ENCODE measurements at regions not wholly inside any gene's neighbourhood (a gene's known extent, or its start where the extent isn't known, plus 50 kb on each side); places are given as distances from the start of the nearest gene placed in this dataset.

DNA sequence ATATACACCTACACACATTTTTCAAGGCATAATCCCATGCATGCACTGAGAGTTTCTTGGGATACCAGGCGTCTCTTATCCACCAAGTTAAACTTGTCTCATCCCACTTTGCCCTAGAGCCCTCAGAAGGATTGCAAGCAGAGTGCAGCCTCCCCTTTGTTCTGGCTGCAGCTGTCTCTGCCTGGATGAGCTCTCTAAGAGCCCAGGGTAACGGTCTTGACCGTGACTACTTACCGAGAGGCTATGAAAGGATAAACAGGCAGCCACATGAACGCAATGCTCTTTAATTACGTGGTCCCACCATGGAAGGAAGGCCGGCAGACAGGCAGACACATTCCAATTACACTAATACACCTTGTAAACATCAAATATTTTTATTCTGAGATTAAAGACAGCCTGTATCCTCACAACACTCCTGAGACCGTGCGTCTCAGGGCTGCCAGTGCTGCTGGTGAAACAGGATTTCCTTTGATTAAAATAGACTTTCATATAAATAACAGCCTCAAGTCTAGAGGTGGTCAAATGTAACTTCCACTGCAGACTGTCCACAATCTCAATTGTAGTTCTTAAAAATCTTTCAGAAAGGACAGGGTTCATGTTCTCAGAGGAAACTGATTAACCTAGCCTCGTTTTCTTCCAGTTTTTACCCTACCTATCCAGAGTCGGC is 210.0 kb upstream of the PRDM1 start:
- 47% methylated on average over 5 of the region's 11 CpGs for WGBS (ENCODE audit: insufficient coverage)
- H3K4me3 ChIP-seq (ENCODE audit: control insufficient read depth in 1 of 2, extremely low read depth in 1 of 2, low read length in 1 of 2): no peak overlapping the region
- H3K4me1 ChIP-seq (ENCODE audit: control insufficient read depth in 1 of 2, extremely low read depth in 1 of 2, insufficient read depth in 2 of 2, low read length in 2 of 2): peaks cover 0 to 3% of the 10 kb centered on the region in 2 experiments
- DNase-seq (no peak), ATAC-seq (replicated peaks in 1 of 4) (no peak)
- Mint-ChIP-seq H3K4me3 (no peak overlapping the region), H3K27me3 (peaks cover 27 to 31% of the 10 kb centered on the region in 2 donors), H3K36me3 (no peaks in the 10 kb centered on the region), H3K4me1 (peaks cover 9 to 11% (median 10%) of the 10 kb centered on the region in 3 donors), H3K9me3 (no peaks in the 10 kb centered on the region), H3K27ac (no peak overlapping the region)
- no peaks in the 10 kb centered on the region for H3K9me3 ChIP-seq
- H3K36me3 ChIP-seq (ENCODE audit: control insufficient read depth in 2 of 2, extremely low read depth in 1 of 2, insufficient read depth in 1 of 2, low read length in 1 of 2): no peaks in the 10 kb centered on the region
- no peaks in the 10 kb centered on the region for H3K27me3 ChIP-seq (replicated peaks in 1 of 2; ENCODE audit: control insufficient read depth in 2 of 2, extremely low read depth in 1 of 2, insufficient read depth in 2 of 2, low read length in 1 of 2)
- CTCF ChIA-PET: no interaction called here
- H3K27ac ChIP-seq (ENCODE audit: low read length): no peak overlapping the region
- POLR2A ChIA-PET: no interaction called here

DNA sequence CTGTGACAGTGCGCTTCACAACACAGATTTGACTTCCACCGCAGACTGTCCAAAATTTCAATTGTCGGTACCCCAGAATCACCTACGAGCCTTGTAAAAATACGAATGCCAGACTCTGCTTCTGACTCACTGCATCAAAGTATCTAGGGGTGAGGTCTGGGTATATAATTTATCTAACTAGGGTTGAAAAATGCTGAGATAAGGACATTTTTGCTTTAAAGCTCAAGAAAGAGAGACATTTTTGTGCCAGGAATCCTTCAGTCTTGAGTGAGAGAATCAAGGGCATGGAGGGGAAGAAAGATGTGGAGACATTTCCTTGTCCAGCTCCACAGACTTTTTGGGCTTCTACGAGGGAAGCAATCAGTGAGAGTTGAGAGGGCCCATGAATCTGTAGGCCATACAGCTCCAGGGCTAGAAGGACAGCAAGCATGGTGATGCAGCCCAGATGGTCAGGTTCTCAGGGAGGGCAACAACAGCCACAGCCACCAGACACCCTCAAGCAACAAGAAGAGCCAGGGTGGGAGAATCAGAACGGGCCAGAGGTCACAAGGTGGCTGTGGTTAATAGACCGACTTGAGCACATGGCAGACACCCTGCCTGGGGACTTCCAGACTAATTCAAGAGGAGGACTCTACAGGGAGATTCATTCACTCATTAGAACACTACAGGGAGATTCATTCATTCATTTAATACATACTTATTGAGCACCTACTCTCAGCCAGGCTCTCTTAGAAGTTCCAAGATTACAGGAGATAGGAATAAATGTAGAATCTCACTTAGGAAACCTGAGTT is 211.1 kb upstream of the PRDM1 start:
- Mint-ChIP-seq H3K4me1 (peaks cover 3 to 5% (median 4%) of the 10 kb centered on the region in 3 donors), H3K4me3 (no peak overlapping the region), H3K27ac (no peak overlapping the region), H3K36me3 (no peaks in the 10 kb centered on the region), H3K27me3 (peaks cover 21 to 22% of the 10 kb centered on the region in 2 donors), H3K9me3 (no peaks in the 10 kb centered on the region)
- Histone ChIP-seq H3K27me3 (replicated peaks in 1 of 2; ENCODE audit: control insufficient read depth in 2 of 2, extremely low read depth in 1 of 2, insufficient read depth in 2 of 2, low read length in 1 of 2) (no peaks in the 10 kb centered on the region), H3K9me3 (no peaks in the 10 kb centered on the region), H3K36me3 (ENCODE audit: control insufficient read depth in 2 of 2, extremely low read depth in 1 of 2, insufficient read depth in 1 of 2, low read length in 1 of 2) (no peaks in the 10 kb centered on the region), H3K4me1 (ENCODE audit: control insufficient read depth in 1 of 2, extremely low read depth in 1 of 2, insufficient read depth in 2 of 2, low read length in 2 of 2) (no peaks in the 10 kb centered on the region), H3K27ac (ENCODE audit: low read length) (no peak overlapping the region), H3K4me3 (ENCODE audit: control insufficient read depth in 1 of 2, extremely low read depth in 1 of 2, low read length in 1 of 2) (no peak overlapping the region)
- ChIA-PET POLR2A (interaction anchor here in 1 of 2 donors (0.6 kb wide), 2 partner anchors 63 to 160 kb away, joined by 4 to 6 read pairs; no protein-coding TSS in a partner anchor), CTCF (no interaction called here)
- ATAC-seq (replicated peaks in 1 of 4) (no peak), DNase-seq (no peak)
- WGBS (ENCODE audit: insufficient coverage): 40% methylated on average over 1 of the region's 8 CpGs

DNA sequence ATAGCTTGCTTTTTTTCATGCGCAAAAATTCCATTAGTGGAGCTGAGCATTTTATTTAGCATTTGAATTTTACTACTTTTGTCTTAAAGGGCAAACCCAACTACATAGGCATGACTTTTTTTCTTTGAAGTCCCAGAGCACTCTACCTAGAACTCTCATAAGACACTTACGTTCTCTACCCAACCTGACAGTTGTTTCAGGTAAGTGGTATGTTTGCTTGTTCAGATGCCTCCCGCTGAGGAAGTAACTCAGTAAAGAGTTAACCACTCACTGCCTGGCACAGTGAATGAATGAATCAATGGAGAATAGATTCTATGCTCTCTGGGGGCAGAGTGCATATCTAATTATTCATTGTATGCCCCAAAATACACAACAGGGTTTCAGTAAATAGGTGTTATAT is 212.3 kb upstream of the PRDM1 start:
- Histone ChIP-seq H3K4me3 (ENCODE audit: control insufficient read depth in 1 of 2, extremely low read depth in 1 of 2, low read length in 1 of 2) (no peak overlapping the region), H3K27me3 (replicated peaks in 1 of 2; ENCODE audit: control insufficient read depth in 2 of 2, extremely low read depth in 1 of 2, insufficient read depth in 2 of 2, low read length in 1 of 2) (peaks cover 0 to 2% of the 10 kb centered on the region in 2 experiments), H3K27ac (ENCODE audit: low read length) (no peak overlapping the region), H3K4me1 (ENCODE audit: control insufficient read depth in 1 of 2, extremely low read depth in 1 of 2, insufficient read depth in 2 of 2, low read length in 2 of 2) (no peaks in the 10 kb centered on the region), H3K9me3 (no peaks in the 10 kb centered on the region), H3K36me3 (ENCODE audit: control insufficient read depth in 2 of 2, extremely low read depth in 1 of 2, insufficient read depth in 1 of 2, low read length in 1 of 2) (no peaks in the 10 kb centered on the region)
- peaks cover 0 to 2% (median 0%) of the 10 kb centered on the region in 3 donors for H3K4me1 Mint-ChIP-seq
- ChIA-PET POLR2A (no interaction called here), CTCF (no interaction called here)
- no CpG with 5 or more reads among the region's 3 CpGs for WGBS (ENCODE audit: insufficient coverage)
- DNase-seq: no peak
- ATAC-seq (replicated peaks in 1 of 4): no peak
- H3K27me3 Mint-ChIP-seq: peaks cover 20 to 21% of the 10 kb centered on the region in 2 donors
- H3K27ac Mint-ChIP-seq: no peak overlapping the region
- H3K9me3 Mint-ChIP-seq: no peaks in the 10 kb centered on the region
- H3K36me3 Mint-ChIP-seq: no peaks in the 10 kb centered on the region
- no peak overlapping the region for H3K4me3 Mint-ChIP-seq

DNA sequence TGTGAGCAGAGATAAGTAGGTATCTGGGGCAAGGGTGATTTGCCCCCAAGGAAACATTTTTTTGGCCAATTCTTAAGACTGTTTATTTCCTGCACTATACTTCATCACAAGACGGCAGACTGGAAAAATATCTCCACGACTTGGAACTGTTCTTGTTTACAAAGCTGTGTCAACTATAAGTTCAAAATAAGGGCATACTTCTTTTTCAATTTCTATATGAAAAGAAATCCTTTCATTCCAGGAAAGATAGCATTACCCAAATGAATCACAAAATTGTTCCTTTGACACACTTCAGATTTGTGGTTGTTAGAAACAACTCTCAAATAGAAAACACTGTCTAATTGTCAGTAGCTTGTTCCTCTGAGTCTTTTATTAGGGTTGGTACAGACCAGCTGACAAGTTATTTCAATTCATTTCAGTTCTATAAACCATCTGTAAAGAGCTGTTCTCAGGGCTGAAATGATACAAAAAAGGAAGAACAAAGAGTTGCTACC is 212.9 kb upstream of the PRDM1 start:
- Mint-ChIP-seq H3K4me3 (no peak overlapping the region), H3K4me1 (peaks cover 0 to 2% (median 0%) of the 10 kb centered on the region in 3 donors), H3K27me3 (peaks cover 15 to 16% of the 10 kb centered on the region in 2 donors), H3K27ac (no peak overlapping the region), H3K9me3 (no peaks in the 10 kb centered on the region), H3K36me3 (no peaks in the 10 kb centered on the region)
- Histone ChIP-seq H3K27me3 (replicated peaks in 1 of 2; ENCODE audit: control insufficient read depth in 2 of 2, extremely low read depth in 1 of 2, insufficient read depth in 2 of 2, low read length in 1 of 2) (peaks cover 0 to 2% of the 10 kb centered on the region in 2 experiments), H3K9me3 (no peaks in the 10 kb centered on the region), H3K27ac (ENCODE audit: low read length) (no peak overlapping the region), H3K36me3 (ENCODE audit: control insufficient read depth in 2 of 2, extremely low read depth in 1 of 2, insufficient read depth in 1 of 2, low read length in 1 of 2) (no peaks in the 10 kb centered on the region), H3K4me3 (ENCODE audit: control insufficient read depth in 1 of 2, extremely low read depth in 1 of 2, low read length in 1 of 2) (no peak overlapping the region), H3K4me1 (ENCODE audit: control insufficient read depth in 1 of 2, extremely low read depth in 1 of 2, insufficient read depth in 2 of 2, low read length in 2 of 2) (no peaks in the 10 kb centered on the region)
- CTCF ChIA-PET: no interaction called here
- DNase-seq (no peak), ATAC-seq (replicated peaks in 1 of 4) (no peak)
- no CpG with 5 or more reads among the region's 2 CpGs for WGBS (ENCODE audit: insufficient coverage)
- POLR2A ChIA-PET: interaction anchor here in 1 of 2 donors (0.6 kb wide), 1 partner anchor 1758 kb away, joined by 3 read pairs; no protein-coding TSS in a partner anchor

DNA sequence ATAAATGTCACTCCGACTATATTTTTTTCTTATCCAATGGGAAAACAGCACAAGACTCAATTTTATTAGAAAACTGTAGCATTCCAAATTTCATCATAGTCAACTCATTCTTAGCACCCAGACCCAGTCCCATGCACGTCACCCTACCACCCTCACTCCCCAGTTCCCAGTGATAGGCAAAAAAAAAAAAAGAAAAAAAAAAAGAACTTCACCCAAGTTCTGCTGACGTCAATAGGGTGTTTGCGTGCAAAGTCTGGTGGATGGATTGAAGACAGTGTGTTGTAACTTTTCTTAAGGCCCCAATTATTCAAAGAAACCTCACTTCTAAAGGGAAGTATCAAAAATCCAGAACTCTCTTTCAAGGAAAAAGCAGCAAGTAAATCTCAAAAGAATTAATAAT is 213.9 kb upstream of the PRDM1 start:
- H3K9me3 ChIP-seq: no peaks in the 10 kb centered on the region
- CTCF ChIA-PET: no interaction called here
- no peaks in the 10 kb centered on the region for H3K36me3 Mint-ChIP-seq
- no peaks in the 10 kb centered on the region for H3K9me3 Mint-ChIP-seq
- H3K27ac Mint-ChIP-seq: no peak overlapping the region
- POLR2A ChIA-PET: no interaction called here
- ATAC-seq (replicated peaks in 1 of 4) (no peak), DNase-seq (peak in 1 of 35 experiments; percentile 5)
- peaks cover 0 to 2% (median 0%) of the 10 kb centered on the region in 3 donors for H3K4me1 Mint-ChIP-seq
- H3K36me3 ChIP-seq (ENCODE audit: control insufficient read depth in 2 of 2, extremely low read depth in 1 of 2, insufficient read depth in 1 of 2, low read length in 1 of 2): no peaks in the 10 kb centered on the region
- H3K27ac ChIP-seq (ENCODE audit: low read length): no peak overlapping the region
- H3K4me3 ChIP-seq (ENCODE audit: control insufficient read depth in 1 of 2, extremely low read depth in 1 of 2, low read length in 1 of 2): no peak overlapping the region
- H3K4me1 ChIP-seq (ENCODE audit: control insufficient read depth in 1 of 2, extremely low read depth in 1 of 2, insufficient read depth in 2 of 2, low read length in 2 of 2): no peaks in the 10 kb centered on the region
- WGBS (ENCODE audit: insufficient coverage): 80% methylated on average over 1 of the region's 4 CpGs
- no peak overlapping the region for H3K4me3 Mint-ChIP-seq
- peaks cover 8 to 11% of the 10 kb centered on the region in 2 donors for H3K27me3 Mint-ChIP-seq
- H3K27me3 ChIP-seq (replicated peaks in 1 of 2; ENCODE audit: control insufficient read depth in 2 of 2, extremely low read depth in 1 of 2, insufficient read depth in 2 of 2, low read length in 1 of 2): peaks cover 0 to 2% of the 10 kb centered on the region in 2 experiments

GRCh38 chr6:105871542-105871941 is 214.6 kb upstream of the PRDM1 start:
- Histone ChIP-seq H3K27me3 (replicated peaks in 1 of 2; ENCODE audit: control insufficient read depth in 2 of 2, extremely low read depth in 1 of 2, insufficient read depth in 2 of 2, low read length in 1 of 2) (peaks cover 0 to 2% of the 10 kb centered on the region in 2 experiments), H3K9me3 (no peaks in the 10 kb centered on the region), H3K36me3 (ENCODE audit: control insufficient read depth in 2 of 2, extremely low read depth in 1 of 2, insufficient read depth in 1 of 2, low read length in 1 of 2) (no peaks in the 10 kb centered on the region), H3K4me3 (ENCODE audit: control insufficient read depth in 1 of 2, extremely low read depth in 1 of 2, low read length in 1 of 2) (no peak overlapping the region), H3K27ac (ENCODE audit: low read length) (no peak overlapping the region), H3K4me1 (ENCODE audit: control insufficient read depth in 1 of 2, extremely low read depth in 1 of 2, insufficient read depth in 2 of 2, low read length in 2 of 2) (no peaks in the 10 kb centered on the region)
- Mint-ChIP-seq H3K36me3 (no peaks in the 10 kb centered on the region), H3K27me3 (peaks cover 5 to 11% of the 10 kb centered on the region in 2 donors), H3K4me1 (peaks cover 0 to 2% (median 0%) of the 10 kb centered on the region in 3 donors), H3K9me3 (no peaks in the 10 kb centered on the region), H3K4me3 (no peak overlapping the region), H3K27ac (no peak overlapping the region)
- DNase-seq (no peak), ATAC-seq (replicated peaks in 1 of 4) (no peak)
- WGBS (ENCODE audit: insufficient coverage): 79% methylated on average over 3 of the region's 5 CpGs
- CTCF ChIA-PET: no interaction called here
- POLR2A ChIA-PET: interaction anchor here in 1 of 2 donors (0.7 kb wide), 1 partner anchor 148 kb away, joined by 5 read pairs; no protein-coding TSS in a partner anchor
